ENCODE measurements at regions not wholly inside any gene's neighbourhood (a gene's known extent, or its start where the extent isn't known, plus 50 kb on each side); places are given as distances from the start of the nearest gene placed in this dataset.

DNA sequence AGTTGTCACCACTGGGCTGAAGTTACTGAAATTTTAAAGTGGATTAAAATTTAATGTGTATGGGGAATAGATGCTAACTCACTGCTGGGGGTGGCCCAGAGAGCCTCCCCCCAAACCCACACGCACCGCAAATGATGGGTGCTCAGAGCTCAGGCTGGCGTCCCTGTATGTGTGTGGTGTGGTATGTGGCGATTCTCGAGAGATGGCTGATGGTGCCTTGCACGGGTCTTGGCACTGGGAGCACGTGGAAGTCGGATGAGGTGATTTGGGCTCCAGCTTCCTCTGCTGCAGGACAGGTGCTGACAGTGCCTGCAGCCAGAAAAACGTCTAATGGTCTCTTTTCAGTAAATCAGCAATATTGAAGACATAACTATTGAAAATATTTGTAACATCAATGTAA is 1473.3 kb downstream of the TBC1D22A start:
- peaks cover 16 to 21% of the 10 kb centered on the region in 2 donors for H3K9me3 Mint-ChIP-seq
- H3K4me3 Mint-ChIP-seq = no peak overlapping the region
- H3K4me1 Mint-ChIP-seq = peaks cover 0 to 8% of the 10 kb centered on the region in 2 donors
- no peak for DNase-seq
- no peak for ATAC-seq (replicated peaks)
- peaks cover 0 to 9% of the 10 kb centered on the region in 2 donors for H3K36me3 Mint-ChIP-seq
- H3K27ac Mint-ChIP-seq = no peak overlapping the region
- peaks cover 19 to 22% of the 10 kb centered on the region in 2 donors for H3K27me3 Mint-ChIP-seq

- Mint-ChIP-seq H3K27me3 (peaks cover 9 to 20% of the 10 kb centered on the region in 2 donors), H3K4me1 (no peaks in the 10 kb centered on the region), H3K9me3 (peaks cover 18 to 21% of the 10 kb centered on the region in 2 donors), H3K27ac (no peak overlapping the region), H3K36me3 (peaks cover 0 to 9% of the 10 kb centered on the region in 2 donors), H3K4me3 (no peak overlapping the region)
- DNase-seq (no peak), ATAC-seq (replicated peaks) (no peak)
Observed at GRCh38 chr22:48234011-48234410, 1471.6 kb downstream of the TBC1D22A start.

GRCh38 chr22:48233586-48233985 is 1471.1 kb downstream of the TBC1D22A start:
- H3K4me3 Mint-ChIP-seq = no peak overlapping the region
- H3K36me3 Mint-ChIP-seq = peaks cover 0 to 9% of the 10 kb centered on the region in 2 donors
- no peak overlapping the region for H3K27ac Mint-ChIP-seq
- H3K4me1 Mint-ChIP-seq = no peaks in the 10 kb centered on the region
- H3K27me3 Mint-ChIP-seq = peaks cover 7 to 16% of the 10 kb centered on the region in 2 donors
- no peak for DNase-seq
- H3K9me3 Mint-ChIP-seq = peaks cover 18 to 21% of the 10 kb centered on the region in 2 donors
- ATAC-seq (replicated peaks) = no peak

DNA sequence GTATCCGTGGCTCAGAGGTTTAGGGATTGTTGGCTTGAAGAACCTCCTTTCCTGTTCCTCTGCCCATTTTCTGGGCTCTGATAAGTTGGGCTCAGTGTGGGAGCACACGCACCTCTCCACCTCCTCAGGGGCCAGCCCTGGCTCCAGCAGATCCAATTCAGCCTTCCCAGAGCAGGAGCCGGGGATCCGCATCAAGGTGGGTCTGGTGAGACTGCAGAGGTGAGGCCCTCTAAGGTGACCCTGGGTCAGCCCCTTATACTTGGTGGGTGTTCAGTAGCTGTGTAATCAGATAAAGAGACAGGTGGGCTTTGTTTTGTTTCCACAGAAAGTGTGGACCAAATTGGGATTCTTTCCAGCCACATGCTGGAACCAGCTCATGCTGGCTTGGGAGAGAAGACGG is 1466.0 kb downstream of the TBC1D22A start:
- no peaks in the 10 kb centered on the region for H3K4me1 Mint-ChIP-seq
- H3K9me3 Mint-ChIP-seq = peaks cover 11 to 13% of the 10 kb centered on the region in 2 donors
- H3K4me3 Mint-ChIP-seq = no peak overlapping the region
- no peak overlapping the region for H3K27ac Mint-ChIP-seq
- ATAC-seq (replicated peaks) = no peak
- peaks cover 37 to 39% of the 10 kb centered on the region in 2 donors for H3K27me3 Mint-ChIP-seq
- DNase-seq = no peak
- H3K36me3 Mint-ChIP-seq = peaks cover 0 to 9% of the 10 kb centered on the region in 2 donors

DNA sequence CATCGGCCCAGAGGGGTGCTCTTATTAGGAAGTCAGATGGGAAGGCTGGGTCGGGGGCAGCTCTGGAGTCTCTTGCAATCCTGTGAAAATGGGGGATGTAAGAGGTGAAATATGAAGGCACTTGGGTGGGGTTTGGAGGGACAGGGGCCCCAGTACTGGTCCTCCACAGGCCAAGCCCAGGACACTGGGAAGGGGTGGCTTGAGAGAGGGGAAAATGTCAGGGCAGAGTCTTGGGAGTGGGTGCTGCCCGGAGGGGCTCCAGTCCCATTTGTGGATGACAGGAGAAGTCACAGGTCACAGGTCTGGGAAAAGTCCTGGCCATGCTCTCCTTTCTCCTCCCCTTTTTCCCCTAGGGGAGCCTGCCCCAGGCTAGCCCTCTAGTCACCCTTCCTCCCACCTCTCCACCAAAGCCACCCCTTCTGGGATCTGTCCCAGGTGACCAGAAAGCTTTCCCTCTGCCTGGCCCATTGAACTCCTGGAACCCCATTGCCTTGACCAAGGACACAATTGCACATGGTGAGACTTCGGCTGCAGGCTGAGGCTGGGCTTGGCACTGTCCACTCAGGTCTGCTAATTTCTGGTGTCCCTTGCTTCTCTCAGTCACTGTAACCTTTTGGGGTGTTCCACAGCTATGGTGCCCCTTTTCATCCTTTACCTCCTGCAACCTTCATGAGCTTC is 1465.0 kb downstream of the TBC1D22A start:
- Mint-ChIP-seq H3K36me3 (peaks cover 0 to 7% of the 10 kb centered on the region in 2 donors), H3K27me3 (peaks cover 37 to 40% of the 10 kb centered on the region in 2 donors), H3K4me1 (no peaks in the 10 kb centered on the region)

GRCh38 chr22:48226026-48227013 is 1463.9 kb downstream of the TBC1D22A start:
- H3K27me3 Mint-ChIP-seq = peaks cover 37 to 40% of the 10 kb centered on the region in 2 donors
- peaks cover 0 to 4% of the 10 kb centered on the region in 2 donors for H3K9me3 Mint-ChIP-seq
- no peak overlapping the region for H3K4me3 Mint-ChIP-seq
- H3K4me1 Mint-ChIP-seq = no peaks in the 10 kb centered on the region
- ATAC-seq (replicated peaks) (no peak), DNase-seq (no peak)
- no peaks in the 10 kb centered on the region for H3K36me3 Mint-ChIP-seq
- H3K27ac Mint-ChIP-seq = no peak overlapping the region

More for the DNA sequence above, 1465.0 kb downstream of the TBC1D22A start:
- ATAC-seq (replicated peaks) = no peak
- no peak overlapping the region for H3K4me3 Mint-ChIP-seq
- no peak for DNase-seq
- peaks cover 6 to 9% of the 10 kb centered on the region in 2 donors for H3K9me3 Mint-ChIP-seq
- H3K27ac Mint-ChIP-seq = no peak overlapping the region

GRCh38 chr22:48224332-48224731 is 1461.9 kb downstream of the TBC1D22A start:
- Mint-ChIP-seq H3K27me3 (peaks cover 43 to 45% of the 10 kb centered on the region in 2 donors), H3K36me3 (no peaks in the 10 kb centered on the region), H3K27ac (no peak overlapping the region), H3K4me3 (no peak overlapping the region), H3K4me1 (no peaks in the 10 kb centered on the region), H3K9me3 (peaks cover 5 to 11% of the 10 kb centered on the region in 2 donors)
- DNase-seq (no peak), ATAC-seq (replicated peaks) (no peak)

DNA sequence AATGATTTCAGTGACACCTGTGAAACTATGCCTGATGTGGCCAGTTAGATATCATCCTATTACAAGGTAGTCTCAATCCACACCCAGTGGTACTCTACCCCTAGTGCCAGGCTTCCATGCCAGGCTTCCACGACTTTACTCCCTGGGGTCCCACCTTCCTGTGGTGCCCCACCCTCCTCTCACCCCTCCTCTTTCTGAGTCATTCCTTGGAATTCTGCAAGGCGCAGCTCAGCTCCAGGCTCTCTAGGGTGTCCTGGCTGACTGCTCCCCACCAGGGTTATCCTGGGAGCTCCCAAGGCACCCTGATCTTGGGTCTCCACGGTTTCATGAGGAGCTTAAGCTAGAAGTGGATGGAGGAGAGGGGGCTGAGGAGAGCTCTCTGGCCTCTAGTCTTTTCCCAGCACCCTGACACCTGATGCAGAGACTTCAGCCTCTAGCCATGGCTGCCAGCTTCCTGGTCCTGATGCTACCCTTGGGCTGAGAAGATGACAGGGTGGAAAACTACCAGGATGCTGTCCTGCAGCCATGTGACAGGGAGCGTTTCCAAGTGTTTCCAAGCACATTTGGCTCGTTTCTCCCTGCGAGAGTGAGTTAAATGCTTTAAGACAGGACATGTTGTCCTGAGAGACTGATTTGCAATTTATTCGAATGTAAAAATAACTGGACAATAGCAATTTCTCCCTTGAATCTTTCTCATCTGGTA is 1461.2 kb downstream of the TBC1D22A start:
- Mint-ChIP-seq H3K9me3 (peaks cover 5 to 11% of the 10 kb centered on the region in 2 donors), H3K36me3 (no peaks in the 10 kb centered on the region), H3K27ac (no peak overlapping the region), H3K4me1 (no peaks in the 10 kb centered on the region), H3K4me3 (no peak overlapping the region), H3K27me3 (peaks cover 41 to 52% of the 10 kb centered on the region in 2 donors)
- no peak for DNase-seq
- ATAC-seq (replicated peaks) = no peak

- H3K27ac Mint-ChIP-seq = no peak overlapping the region
- no peaks in the 10 kb centered on the region for H3K36me3 Mint-ChIP-seq
- no peak overlapping the region for H3K4me3 Mint-ChIP-seq
- DNase-seq (no peak), ATAC-seq (replicated peaks) (no peak)
- peaks cover 5 to 11% of the 10 kb centered on the region in 2 donors for H3K9me3 Mint-ChIP-seq
- no peaks in the 10 kb centered on the region for H3K4me1 Mint-ChIP-seq
- H3K27me3 Mint-ChIP-seq = peaks cover 37 to 55% of the 10 kb centered on the region in 2 donors
Observed at GRCh38 chr22:48222742-48223487, 1460.5 kb downstream of the TBC1D22A start.

DNA sequence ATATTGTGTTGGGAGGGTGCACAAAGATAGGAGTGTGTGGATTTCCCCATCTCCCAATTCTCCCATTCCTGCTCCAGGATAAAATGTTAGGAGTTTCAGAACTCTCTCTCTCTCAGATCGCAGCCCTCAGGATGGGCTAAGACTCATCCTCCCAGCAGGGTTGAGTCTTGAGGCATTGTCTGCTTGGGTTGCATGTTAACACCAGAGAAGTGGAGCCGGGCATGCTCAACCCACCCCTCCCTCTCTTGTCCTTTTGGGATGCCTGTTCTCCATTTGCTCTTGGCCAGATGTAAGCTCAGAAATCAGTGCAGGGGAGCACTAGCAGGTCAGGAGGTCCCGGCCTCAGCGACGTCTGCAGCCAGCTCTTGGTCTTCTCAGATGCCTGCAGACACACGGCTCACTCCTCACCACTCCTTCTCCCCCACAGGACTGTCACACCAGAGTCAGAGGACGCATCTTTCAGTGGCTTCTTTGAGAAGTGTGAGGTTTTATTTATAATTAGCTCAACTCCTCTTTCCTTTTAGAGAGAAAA is 1456.5 kb downstream of the TBC1D22A start:
- no peak for ATAC-seq (replicated peaks)
- H3K9me3 Mint-ChIP-seq = peaks cover 5 to 11% of the 10 kb centered on the region in 2 donors
- no peak overlapping the region for H3K27ac Mint-ChIP-seq
- H3K4me3 Mint-ChIP-seq = no peak overlapping the region
- DNase-seq = no peak
- H3K4me1 Mint-ChIP-seq = no peaks in the 10 kb centered on the region
- H3K36me3 Mint-ChIP-seq = no peaks in the 10 kb centered on the region
- peaks cover 28 to 29% of the 10 kb centered on the region in 2 donors for H3K27me3 Mint-ChIP-seq

DNA sequence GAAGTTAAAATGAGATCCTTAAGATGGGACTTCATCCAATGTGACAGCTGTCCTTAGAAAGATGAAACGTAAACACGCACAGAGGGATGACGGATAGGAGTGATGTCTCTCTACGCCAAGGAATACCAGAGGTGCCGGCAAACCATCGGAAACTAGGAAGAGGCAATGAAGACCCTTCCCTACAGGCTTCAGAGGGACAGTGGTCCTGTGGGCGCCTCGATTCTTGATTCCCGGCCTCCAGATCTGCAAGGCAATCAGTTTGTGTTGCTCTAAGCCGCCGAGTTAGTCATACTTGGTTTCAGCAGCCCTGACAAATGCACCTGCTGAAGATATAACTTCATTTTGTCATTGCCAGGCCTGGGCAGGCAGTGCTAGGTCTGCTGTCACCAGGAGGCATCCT is 1455.1 kb downstream of the TBC1D22A start:
- peaks cover 5 to 11% of the 10 kb centered on the region in 2 donors for H3K9me3 Mint-ChIP-seq
- ATAC-seq (replicated peaks) (no peak), DNase-seq (no peak)
- H3K4me1 Mint-ChIP-seq = no peaks in the 10 kb centered on the region
- H3K36me3 Mint-ChIP-seq = no peaks in the 10 kb centered on the region
- H3K27me3 Mint-ChIP-seq = peaks cover 24 to 29% of the 10 kb centered on the region in 2 donors
- H3K4me3 Mint-ChIP-seq = no peak overlapping the region
- no peak overlapping the region for H3K27ac Mint-ChIP-seq

DNA sequence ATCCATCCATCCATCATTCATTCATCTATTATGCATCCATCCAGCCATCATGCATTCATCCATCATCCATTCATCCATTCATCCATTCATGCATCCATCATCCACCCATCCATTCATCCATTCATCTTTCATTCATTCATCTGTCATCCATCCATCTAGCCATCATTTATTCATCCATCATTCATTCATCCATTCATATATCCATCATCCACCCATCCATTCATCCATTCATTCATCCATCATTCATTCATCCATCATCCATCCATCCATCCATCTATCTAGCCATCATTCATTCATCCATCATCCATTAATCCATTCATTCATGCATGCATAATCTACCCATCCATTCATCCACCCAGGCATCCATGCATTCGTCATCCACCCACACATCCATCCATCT is 1450.3 kb downstream of the TBC1D22A start:
- Mint-ChIP-seq H3K36me3 (no peaks in the 10 kb centered on the region), H3K4me1 (no peaks in the 10 kb centered on the region), H3K9me3 (no peaks in the 10 kb centered on the region), H3K27ac (no peak overlapping the region), H3K4me3 (no peak overlapping the region), H3K27me3 (peaks cover 19 to 33% of the 10 kb centered on the region in 2 donors)
- ATAC-seq (replicated peaks) (no peak), DNase-seq (no peak)

- H3K4me3 Mint-ChIP-seq = no peak overlapping the region
- H3K27ac Mint-ChIP-seq = no peak overlapping the region
- H3K4me1 Mint-ChIP-seq = no peaks in the 10 kb centered on the region
- H3K9me3 Mint-ChIP-seq = no peaks in the 10 kb centered on the region
- H3K36me3 Mint-ChIP-seq = no peaks in the 10 kb centered on the region
- ATAC-seq (replicated peaks) = no peak
- no peak for DNase-seq
- peaks cover 30 to 39% of the 10 kb centered on the region in 2 donors for H3K27me3 Mint-ChIP-seq
Observed at GRCh38 chr22:48210812-48211211, 1448.4 kb downstream of the TBC1D22A start.
